OCI-LY3 (cell line): ENCODE measurements at regions not wholly inside any gene's neighbourhood (a gene's known extent, or its start where the extent isn't known, plus 50 kb on each side); places are given as distances from the start of the nearest gene placed in this dataset.

ENCODE experiments used
- H2AFZ ChIP-seq: fragments of 200-600, 300-600 bp; shearing (Covaris generic); 2 replicates; pipeline ENCODE4 v1.6.0; 2014; ENCODE audit warnings: antibody characterized with exemption, low read depth, low read length
- H3K27ac ChIP-seq: fragments of 200-600, 300-600 bp; sonication (generic); 2 replicates; pipeline ENCODE4 v1.5.1; 2014; ENCODE audit warnings: mild to moderate bottlenecking, low read length, moderate library complexity, mixed read lengths
- H3K27me3 ChIP-seq: fragments of 200-600, 300-600 bp; sonication (generic); 2 replicates; pipeline ENCODE4 v1.6.1; 2014; ENCODE audit warnings: low read depth, low read length, mixed read lengths
- H3K36me3 ChIP-seq: fragments of 200-600, 300-600 bp; sonication (generic); replicated peaks from 2 replicates; pipeline ENCODE3; 2014; ENCODE audit warnings: low read depth, low read length, mixed read lengths
- H3K4me1 ChIP-seq: fragments of 300-600, 200-600 bp; sonication (generic); 2 replicates; pipeline ENCODE4 v1.6.1; 2014; ENCODE audit warnings: low read length, mixed read lengths
- H3K4me2 ChIP-seq: fragments of 200-600, 300-600 bp; sonication (generic); 2 replicates; pipeline ENCODE4 v1.6.1; 2014; ENCODE audit warnings: low read length, mixed read lengths
- H3K4me3 ChIP-seq: fragments of 300-600, 200-600 bp; sonication (generic); 2 replicates; pipeline ENCODE4 v1.5.1; 2014; ENCODE audit warnings: antibody characterized with exemption, mild to moderate bottlenecking, low read length, moderate library complexity
- H3K79me2 ChIP-seq: fragments of 300-600, 200-600 bp; shearing (Covaris generic); 2 replicates; pipeline ENCODE4 v1.6.1; 2014; ENCODE audit warnings: mild to moderate bottlenecking, low read length, mixed read lengths
- H3K9ac ChIP-seq: fragments of 300-600, 200-600 bp; shearing (Covaris generic); 2 replicates; pipeline ENCODE4 v1.6.0; 2014; ENCODE audit warnings: mild to moderate bottlenecking, low read length, moderate library complexity
- H3K9me3 ChIP-seq: fragments of 200-600, 300-600 bp; shearing (Covaris generic); 2 replicates; pipeline ENCODE4 v1.6.1; 2014; ENCODE audit warnings: low read length, mixed read lengths; ENCODE audit not compliant: insufficient read depth
- H4K20me1 ChIP-seq: fragments of 200-600, 300-600 bp; sonication (generic); 2 replicates; pipeline ENCODE4 v1.6.1; 2016; ENCODE audit warnings: low read length, mixed read lengths; ENCODE audit not compliant: insufficient read depth
- CTCF ChIP-seq: fragments of 200-600, 300-600 bp; sonication (generic); IDR thresholded peaks from 2 replicates; pipeline ENCODE4 v1.5.1; 2014; ENCODE audit warnings: antibody characterized with exemption, low read length, low read depth
- EZH2phosphoT487 ChIP-seq: fragments of 200-600 bp; shearing (Covaris generic); IDR thresholded peaks from 2 replicates; pipeline ENCODE4 v1.6.1; 2018; ENCODE audit warnings: antibody characterized with exemption, mixed run types, low read depth

GRCh38 chr5:90014420-90014819, 395.1 kb downstream of the CETN3 start:
- H3K79me2 ChIP-seq, result no peaks in the 10 kb centered on the region
- H3K27me3 ChIP-seq, result no peaks in the 10 kb centered on the region
- no peak overlapping the region for H3K27ac ChIP-seq
- peaks cover 34% of the 10 kb centered on the region for H3K4me1 ChIP-seq
- no peaks in the 10 kb centered on the region for H3K9me3 ChIP-seq
- H3K9ac ChIP-seq, result no peak overlapping the region
- no peak overlapping the region for H2AFZ ChIP-seq
- H3K36me3 ChIP-seq, result no peaks in the 10 kb centered on the region
- H4K20me1 ChIP-seq, result no peaks in the 10 kb centered on the region
- no peak overlapping the region for H3K4me2 ChIP-seq
- TF ChIP-seq EZH2phosphoT487 (no peak), CTCF (no peak)
- no peak overlapping the region for H3K4me3 ChIP-seq

- no peak overlapping the region for H3K4me2 ChIP-seq
- H3K79me2 ChIP-seq, result no peaks in the 10 kb centered on the region
- no peaks in the 10 kb centered on the region for H3K4me1 ChIP-seq
- no peak overlapping the region for H3K9ac ChIP-seq
- TF ChIP-seq CTCF, result peak; percentile 6; the same call in 1 of the 2 replicates
- no peak for TF ChIP-seq EZH2phosphoT487
- H2AFZ ChIP-seq, result no peak overlapping the region
- no peaks in the 10 kb centered on the region for H3K27me3 ChIP-seq
- H3K27ac ChIP-seq, result no peak overlapping the region
- H3K9me3 ChIP-seq, result no peaks in the 10 kb centered on the region
- no peaks in the 10 kb centered on the region for H4K20me1 ChIP-seq
- H3K36me3 ChIP-seq, result no peaks in the 10 kb centered on the region
- no peak overlapping the region for H3K4me3 ChIP-seq
These were observed 409.2 kb downstream of the CETN3 start for GRCh38 chr5:90000351-90000750.

GRCh38 chr5:89998519-89999305, 410.8 kb downstream of the CETN3 start:
- H3K4me3 ChIP-seq, result no peak overlapping the region
- no peaks in the 10 kb centered on the region for H3K36me3 ChIP-seq
- no peaks in the 10 kb centered on the region for H3K79me2 ChIP-seq
- TF ChIP-seq EZH2phosphoT487, result no peak
- no peak for TF ChIP-seq CTCF
- no peaks in the 10 kb centered on the region for H3K27me3 ChIP-seq
- no peak overlapping the region for H2AFZ ChIP-seq
- H4K20me1 ChIP-seq, result no peaks in the 10 kb centered on the region
- H3K9ac ChIP-seq, result no peak overlapping the region
- no peaks in the 10 kb centered on the region for H3K4me1 ChIP-seq
- no peak overlapping the region for H3K27ac ChIP-seq
- H3K9me3 ChIP-seq, result no peaks in the 10 kb centered on the region
- H3K4me2 ChIP-seq, result no peak overlapping the region

GRCh38 chr5:89996890-89997289, 412.7 kb downstream of the CETN3 start:
- Histone ChIP-seq H3K9me3 (no peaks in the 10 kb centered on the region), H3K36me3 (no peaks in the 10 kb centered on the region), H3K4me1 (no peaks in the 10 kb centered on the region), H3K9ac (no peak overlapping the region), H3K27me3 (no peaks in the 10 kb centered on the region), H3K4me3 (no peak overlapping the region), H4K20me1 (no peaks in the 10 kb centered on the region), H3K27ac (no peak overlapping the region), H3K79me2 (no peaks in the 10 kb centered on the region), H3K4me2 (no peak overlapping the region), H2AFZ (no peak overlapping the region)
- no peak for TF ChIP-seq CTCF
